ENCODE measurements at regions not wholly inside any gene's neighbourhood (a gene's known extent, or its start where the extent isn't known, plus 50 kb on each side); places are given as distances from the start of the nearest gene placed in this dataset.

DNA sequence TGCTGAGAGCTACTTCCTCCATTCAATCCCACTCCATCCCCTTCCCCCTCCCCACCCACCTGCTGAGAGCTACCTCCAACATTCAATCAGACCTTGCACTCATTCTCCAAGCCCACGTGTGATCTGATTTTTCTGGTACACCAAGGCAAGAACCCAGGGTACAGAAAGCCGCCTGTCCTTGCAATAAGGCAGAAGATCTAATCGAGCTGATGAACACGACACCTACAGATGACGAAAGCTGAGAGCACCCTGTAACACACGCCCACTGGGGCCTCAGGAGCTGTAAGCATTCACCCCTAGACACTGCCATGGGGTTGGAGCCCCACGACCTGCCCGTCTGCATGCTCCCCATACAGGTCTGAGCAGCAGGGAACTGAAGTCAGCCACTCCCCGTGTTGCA is 58.3 kb downstream of the TRIML1 start:
- DNase-seq = no peak

DNA sequence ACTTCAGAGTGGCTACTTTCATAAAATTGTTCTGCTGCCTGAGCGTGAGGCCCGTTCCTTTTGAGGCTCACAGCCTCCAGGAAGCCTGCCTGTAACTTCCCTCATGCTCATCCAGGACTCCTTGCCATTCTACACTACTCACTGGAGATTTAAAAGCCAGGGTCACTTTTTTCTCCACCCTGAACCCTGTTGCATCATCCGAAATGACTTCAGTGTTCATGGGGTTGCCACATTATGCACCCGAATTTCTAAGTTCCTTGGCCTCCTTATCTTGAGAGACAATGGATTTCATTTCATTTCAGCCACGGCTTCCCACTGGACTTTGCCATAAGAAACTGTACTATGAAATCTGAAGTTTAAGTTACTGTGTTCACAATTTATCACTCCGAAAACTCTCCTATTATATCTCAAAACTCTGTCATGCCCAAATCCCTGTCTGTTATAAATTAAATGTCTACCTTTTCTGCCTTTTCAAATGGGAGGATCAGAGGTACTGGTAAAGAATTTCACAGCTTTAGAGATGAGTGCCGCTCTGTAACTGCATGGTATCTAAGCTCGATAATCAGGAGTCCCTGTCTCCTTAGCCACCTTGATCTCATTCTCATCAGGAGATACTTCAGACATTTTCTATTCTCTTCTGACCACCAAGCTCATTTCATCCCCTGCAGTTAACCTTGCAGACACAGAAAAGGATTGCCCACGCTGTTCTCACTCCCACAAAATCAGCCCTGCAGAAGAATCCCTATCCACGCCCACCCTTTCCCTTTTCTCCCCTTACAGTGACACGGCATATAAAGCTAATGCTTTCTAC is 59.9 kb downstream of the TRIML1 start:
- DNase-seq = no peak

DNA sequence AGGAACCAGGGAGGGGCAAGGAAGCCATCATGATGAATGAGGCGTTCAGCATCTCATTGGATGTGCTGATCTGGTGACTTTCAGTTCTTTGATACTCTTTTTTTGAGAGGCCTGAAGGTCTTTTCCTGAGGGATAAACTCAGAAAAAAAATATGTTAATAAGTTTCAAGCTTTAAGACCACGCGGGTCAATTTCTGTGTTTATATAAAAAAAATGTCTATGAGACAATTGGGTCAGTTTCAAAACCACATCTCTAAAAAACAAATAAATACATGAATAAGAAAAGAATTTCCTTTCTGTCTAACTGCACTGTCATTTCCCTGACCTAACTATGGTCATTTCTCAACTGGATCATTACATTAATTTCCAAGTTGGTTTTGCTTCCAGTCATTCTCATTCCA is 62.6 kb downstream of the TRIML1 start:
- DNase-seq = no peak

DNA sequence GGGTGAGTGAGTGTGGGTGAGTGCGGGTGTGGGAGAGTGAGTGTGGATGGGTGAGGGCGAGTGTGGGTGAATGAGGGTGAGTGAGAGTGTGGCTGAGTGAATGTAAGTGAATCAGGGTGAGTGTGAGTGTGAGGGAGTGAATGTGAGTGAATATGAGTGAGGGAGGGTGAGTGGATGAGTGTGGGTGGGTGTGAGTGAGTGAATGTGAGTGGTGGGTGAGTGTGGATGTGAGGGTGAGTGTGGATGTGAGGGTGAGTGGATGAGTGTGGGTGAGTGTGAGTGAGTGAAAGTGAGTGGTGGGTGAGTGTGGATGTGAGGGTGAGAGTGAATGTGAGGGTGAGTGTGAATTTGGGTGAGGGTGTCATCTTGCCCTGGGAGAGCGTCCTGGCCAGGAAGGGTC is 67.5 kb downstream of the TRIML1 start:
- no peak for DNase-seq

DNA sequence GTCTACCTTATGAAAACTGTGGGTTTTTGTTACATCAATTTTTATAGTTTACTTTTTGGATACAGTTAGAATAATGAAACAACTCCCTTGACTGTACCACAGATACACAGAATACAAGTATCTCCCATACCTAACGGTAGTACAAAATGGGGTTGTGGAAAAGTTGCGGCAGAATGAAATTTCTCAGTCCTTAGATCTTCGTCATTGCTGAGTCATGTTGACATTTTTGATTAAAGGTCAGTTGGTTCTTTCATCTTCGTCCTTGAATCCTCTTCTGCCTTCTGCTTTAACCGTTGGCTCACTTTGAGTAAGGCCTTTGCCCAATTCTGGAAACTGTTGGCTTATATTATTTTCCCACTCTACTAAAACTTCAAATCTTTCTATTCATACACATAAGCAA is 75.6 kb downstream of the TRIML1 start:
- no peak for DNase-seq

DNA sequence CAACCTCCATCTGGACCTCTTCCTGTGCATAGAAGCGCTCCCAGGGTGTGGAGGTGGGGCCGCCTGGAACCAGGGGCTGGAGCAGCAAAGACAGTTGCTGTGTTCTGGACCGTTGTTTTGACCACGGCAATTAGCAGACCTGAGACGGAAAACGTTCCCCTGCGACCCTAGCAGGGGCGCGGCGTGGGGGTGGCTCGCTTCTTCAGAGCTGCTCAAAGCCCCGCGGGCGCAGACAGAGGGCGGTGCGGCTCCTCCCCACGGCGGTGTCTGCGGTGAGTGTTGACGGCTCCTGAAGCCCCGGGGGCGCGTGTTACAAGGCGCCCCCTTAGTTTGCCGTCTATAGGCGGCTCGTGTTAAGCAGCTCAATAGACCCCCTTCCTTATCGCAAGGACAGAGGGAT is 79.2 kb downstream of the TRIML1 start:
- no peak for DNase-seq

DNA sequence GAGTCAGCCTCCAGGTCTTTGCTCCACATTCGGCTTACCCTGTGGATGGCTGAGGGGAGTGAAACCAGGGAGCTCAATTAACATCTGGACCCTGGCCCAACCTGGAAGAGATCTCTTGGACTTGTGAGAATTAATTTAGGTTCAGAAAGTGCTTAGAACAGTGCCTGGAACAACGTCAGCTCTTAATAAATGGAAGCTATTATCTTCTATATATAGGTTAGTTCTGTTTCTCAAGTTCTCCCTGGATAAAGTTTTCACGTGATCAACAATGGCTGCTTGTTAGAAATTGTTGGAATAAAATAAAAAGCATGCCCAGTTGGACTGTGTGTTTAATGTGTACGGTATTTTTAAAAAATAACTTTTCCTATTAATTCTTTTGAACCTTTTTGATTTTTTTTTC is 80.8 kb downstream of the TRIML1 start:
- no peak for DNase-seq

DNA sequence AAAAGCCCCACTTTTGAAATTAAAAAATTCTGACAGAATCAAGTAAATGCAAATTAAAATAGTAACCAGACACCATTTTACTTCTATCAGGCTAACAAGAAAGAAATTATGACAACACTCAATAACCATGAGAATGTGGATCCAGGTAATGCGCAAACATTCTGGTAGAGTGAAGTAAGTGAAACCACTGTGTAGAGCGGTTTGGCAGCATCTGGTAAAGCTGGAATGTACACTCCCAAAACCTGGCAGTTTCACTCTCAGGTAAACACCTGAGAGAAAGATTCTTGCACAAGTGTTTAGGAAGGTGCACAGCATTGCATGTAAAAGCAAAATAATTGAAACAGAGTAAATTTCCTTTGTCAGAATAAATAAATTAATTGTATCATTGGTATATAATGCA is 81.8 kb downstream of the TRIML1 start:
- no peak for DNase-seq

DNA sequence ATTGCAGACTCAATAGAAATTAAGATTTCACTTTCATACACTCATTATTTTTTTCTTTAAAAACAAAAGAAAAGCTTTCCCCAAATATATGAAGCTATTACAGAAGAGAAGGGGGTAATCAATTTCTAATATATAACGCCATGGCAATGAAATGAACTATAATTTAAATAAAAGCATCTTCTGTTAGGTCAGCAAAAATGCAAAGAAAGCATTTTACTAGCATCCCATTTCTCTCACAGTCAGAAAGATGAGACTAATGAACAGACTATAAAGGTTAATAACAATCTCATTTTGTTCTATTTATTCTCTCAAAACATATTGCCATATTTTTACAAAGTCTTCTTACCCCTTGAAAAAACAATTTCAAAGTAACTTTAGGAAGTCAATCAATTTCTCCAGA is 89.0 kb downstream of the TRIML1 start:
- no peak for DNase-seq

DNA sequence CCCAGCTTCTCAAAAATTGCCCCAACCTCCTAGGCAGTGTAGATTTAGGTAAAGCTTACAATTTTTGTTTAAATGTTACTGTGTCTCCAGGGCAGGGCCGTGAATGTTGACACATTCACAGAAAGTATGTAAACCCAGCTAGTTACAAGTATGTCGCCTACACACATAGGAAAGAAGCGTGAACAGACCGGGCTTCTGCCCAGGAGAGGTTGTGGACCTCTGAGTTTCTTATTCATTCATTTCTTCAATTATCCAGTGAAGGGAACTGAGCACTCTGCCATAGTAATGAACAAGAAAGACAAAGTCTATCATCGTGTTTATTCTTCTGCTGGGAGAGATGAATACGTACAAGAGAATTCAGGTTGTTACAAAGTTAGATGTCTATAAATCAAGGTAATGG is 93.2 kb downstream of the TRIML1 start:
- DNase-seq = no peak

DNA sequence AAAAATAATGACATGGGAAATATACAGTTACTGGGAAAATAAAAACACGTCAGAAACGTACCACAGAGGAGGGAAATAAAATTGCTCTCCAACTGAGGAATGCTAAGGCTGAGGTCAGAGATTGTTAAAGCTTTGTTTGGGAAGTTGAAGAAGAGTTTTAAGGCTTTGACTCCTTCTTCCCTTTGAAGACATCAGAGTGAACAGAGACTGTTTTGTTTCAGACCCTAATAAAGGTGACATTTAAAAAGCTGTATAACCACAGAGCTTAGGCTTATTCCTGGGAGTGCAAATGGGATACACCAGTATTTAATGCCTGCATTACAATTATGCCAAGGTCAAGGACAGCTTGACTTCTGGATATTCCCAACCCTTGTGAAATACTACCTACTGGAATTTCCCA is 102.8 kb downstream of the TRIML1 start:
- no peak for DNase-seq

DNA sequence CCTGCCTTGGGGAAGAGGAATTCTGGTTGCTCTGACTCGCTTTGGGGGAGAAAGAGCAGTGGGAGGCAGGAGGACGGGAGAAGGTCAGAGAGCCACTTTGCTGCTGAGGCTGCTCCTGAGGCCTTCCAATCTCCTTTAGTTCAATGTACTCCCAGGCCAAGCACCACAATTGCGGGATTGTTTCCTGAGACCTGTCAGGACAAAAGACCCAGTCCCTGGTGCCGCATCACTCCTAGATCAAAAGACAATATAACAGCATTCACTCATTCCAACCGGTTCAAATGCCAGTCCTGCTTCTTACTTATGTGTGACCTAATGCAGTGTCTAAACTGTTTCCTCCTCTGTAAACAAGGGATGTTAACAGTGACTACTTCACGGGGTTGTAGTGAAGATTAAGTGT is 106.4 kb downstream of the TRIML1 start:
- no peak for DNase-seq

DNA sequence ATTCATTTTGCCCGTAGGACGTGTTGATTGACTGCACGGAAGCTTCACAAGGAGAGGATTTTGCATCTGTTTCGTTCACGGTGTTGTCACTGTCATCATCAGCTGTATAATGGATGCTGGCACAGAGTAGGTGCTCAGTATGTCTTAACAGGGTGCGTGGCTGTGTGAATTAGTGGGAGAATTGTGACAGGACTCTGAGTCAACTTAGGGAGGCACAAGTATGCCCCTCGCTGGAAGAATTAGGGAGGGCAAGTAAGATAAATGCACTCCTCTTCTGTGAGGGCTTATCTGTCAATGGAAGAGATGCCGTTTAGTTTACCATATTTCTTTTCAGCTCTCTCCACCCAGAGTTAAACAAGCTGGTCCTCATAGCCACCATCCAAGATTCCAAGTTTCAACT is 107.2 kb downstream of the TRIML1 start:
- DNase-seq = no peak

DNA sequence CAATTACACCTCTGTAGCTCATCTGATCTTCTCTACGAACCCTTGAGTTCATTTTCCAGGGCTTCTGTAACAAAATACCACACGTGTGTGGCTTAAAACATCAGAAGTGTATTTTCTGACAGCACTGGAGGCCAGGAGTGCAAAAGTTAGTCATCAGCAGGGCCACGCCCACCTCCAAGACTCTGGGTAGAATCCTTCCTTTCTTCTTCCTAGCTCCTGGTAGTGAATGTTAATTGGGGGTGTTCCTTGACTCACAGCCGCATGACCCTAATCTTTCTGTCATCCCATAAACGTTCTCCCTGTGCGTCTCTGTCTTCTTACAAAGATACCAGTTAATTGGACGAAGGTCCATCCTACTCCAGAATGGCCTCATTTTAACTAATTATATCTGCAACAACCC is 115.0 kb downstream of the TRIML1 start:
- no peak for DNase-seq

DNA sequence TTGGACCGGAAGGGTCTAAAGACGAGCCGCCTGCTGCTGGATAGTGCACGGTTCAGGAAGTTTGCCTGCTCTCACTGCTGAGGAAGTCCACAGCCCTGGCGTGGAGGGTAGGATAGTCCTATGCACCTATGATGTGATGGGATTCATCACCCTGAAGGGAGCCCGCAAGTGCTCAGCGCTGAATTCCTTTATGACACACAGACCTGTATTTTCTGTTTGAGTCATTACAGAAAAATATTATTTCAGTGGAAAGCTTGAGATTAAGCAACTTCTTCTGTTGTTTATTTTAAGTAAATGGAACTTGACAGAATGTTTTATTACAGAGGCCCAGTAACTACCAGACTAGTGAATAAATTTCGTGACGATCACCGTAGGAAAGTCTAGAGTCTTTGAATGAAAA is 123.2 kb downstream of the TRIML1 start:
- no peak for DNase-seq

DNA sequence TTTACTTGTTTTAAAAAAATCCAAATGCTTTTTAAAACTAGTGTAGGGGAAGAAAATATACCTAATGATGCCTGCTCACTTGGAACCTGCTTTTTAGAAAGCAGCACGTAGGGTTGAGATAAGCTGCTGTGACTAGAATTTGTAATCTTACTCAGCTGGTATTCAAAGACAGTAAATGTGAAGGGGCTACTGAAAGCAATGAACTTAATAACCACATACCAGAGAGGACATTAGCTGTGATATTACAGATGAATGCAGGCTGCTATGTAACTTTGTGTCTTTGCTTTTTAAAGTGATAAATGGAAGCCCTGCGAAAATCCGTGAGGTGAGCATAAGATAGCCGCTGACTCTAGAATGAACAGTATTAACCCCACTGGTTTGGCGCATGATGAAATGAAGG is 124.1 kb downstream of the TRIML1 start:
- DNase-seq = no peak

DNA sequence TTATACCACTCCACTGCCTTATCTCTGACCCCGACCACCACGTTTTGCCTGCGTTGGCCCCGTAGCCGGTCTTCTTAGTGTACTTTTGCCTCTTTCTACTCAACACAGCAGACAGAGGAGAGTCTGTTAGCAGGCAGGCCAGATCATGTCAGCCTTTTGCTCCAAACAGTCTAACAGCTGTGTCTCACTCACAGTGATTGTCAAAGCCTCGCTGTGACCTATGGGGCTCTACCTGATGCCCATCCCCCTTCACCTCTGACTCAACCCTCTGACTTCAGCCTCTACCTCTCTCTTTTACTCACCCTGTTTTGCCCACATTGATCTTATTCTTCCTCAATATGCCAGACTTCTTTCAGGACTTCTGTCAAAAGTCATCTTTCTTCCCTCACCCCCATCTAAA is 127.1 kb downstream of the TRIML1 start:
- no peak for DNase-seq

DNA sequence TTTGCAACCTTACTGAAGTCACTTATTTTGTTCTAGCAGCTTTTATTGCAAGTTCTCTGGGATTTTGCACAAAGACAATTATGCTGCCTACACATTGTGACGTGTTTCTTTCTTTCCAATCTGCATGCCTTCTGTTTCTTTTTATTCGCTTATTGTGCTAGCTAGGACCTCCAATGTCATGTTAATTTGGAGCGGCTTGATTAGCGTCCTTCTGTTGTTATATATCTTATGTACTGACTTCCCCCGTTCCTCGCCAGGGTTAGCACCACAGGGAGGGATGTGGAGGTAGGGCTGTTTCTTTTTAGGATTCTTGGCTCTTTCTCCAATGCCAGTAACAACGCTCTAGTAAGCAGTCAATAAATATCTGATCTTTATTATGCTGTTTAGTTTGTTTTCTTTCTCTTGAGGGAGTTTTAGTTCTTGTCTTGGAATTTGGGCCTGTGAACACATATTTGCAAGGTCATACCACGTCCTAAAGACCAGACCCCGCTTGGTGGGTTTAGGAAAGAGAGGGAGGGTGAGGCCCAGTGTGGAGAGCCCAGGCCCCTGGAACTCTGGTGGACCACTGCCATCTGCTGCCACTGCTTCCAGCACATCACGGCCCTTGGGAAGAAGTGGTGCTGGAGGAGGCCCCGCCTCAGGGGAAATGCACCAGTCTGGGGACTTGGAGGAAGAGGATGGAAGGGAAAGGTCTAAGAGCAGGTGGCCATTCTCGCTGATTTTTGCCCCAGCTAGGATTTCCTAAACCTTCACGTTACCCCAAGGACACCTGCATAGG is 129.1 kb downstream of the TRIML1 start:
- no peak for DNase-seq

DNA sequence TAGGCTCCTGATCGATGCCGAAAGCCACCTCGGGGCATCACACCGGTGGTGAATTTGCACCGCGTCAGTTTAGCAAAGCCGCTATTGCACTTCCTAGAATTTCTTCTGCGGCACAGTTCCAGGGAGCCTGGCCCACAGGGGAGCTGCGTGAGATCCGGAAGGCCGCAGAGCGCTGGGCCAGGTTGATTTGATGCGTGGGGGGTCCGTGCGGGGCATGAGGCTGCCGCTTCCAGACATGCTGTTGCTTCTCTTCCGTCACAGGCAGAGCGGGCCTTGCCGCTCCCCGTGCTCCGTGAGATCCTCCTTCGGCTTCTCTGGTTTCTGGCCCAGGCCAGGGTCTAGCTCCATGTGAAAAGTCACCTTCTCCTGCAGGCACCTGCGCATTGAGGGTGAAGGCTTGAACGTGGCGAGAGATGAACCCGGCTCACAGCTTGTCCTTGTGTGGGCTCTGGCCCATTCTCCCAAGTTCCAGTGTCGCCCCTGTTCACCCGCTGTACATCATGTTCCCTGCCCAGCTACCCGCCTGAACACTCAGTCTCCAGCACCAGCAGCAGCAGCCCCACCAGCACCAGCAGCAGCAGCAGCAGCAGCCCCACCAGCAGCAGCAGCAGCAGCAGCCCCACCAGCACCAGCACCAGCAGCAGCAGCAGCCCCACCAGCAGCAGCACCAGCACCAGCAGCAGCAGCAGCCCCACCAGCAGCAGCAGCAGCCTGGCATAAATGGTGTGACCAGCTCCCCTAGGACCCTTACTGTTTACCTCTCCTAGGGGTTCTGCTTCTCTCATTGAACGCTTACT is 131.2 kb downstream of the TRIML1 start:
- DNase-seq = no peak

DNA sequence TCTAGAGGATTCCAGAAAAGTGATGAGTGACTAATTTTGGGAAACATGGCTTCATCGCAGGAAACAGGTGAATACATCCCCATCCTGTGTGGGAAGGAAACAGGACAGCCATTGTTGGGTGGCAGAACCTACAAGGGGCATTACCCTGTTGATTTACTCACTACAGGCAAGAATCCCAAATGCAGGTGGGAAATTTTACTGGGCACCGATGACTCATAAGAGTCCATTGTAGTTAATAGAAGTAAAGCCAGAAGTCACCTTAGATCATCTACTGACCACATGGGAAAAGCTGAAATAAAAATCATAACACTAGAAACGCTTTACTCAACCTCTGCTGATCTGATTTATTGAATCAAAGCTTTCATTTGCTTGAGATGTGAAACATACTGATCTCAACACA is 136.4 kb downstream of the TRIML1 start:
- DNase-seq = no peak

DNA sequence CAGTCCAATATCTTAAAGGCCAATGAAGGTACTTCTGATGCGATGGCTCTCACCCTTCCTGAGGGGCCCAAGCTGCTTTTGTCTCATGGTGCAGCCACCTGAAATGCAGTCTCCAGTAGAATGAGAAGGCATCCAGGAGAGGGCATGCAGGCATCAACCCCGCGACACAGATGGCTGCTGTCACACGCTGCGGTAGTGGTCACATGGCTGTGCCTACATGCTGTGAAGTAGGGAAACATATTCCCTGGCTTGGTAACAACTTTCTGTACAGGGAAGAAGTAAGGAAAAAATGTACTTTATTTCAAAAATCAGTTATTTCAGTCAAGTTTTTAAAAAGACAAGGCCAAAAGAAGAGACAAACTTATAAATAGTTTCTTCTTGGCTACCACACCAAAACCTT is 139.9 kb downstream of the TRIML1 start:
- no peak for DNase-seq

DNA sequence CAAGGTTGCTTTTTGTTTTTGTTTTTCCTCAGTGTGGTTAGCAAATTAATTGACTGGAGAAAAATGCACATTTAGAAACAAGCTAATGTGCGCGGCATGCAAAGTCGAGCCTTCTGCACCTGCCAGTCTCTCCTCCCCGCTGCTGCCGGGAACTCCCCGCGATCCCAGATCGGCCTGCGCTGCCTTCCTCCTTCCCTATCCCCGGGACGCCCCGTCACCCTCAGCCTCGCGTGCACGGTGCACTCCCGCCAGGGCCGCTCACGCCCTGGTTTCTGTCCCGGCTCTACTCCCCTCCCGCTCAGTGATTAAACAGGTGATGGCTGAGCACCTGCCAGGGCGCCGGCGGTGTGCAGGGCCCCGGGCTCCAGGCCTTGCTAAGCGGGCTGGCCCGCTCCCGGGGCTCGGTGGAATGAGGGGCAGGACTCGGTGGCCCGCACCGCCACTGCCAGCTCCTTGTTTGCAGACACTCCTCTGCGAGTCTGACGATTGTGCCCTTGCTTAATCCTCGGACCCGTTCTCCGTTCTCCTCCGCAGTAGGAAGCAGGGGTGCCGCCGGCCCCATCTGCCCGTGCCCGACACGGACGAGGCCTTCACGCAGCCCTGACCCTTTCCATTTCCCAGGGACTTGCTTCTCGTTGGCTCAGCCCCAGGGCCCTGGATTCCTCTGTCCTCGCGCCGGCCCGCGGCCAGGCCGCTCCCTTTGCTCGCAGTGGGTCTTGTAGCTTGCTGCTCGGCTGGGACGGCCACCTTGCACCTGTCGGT is 143.4 kb downstream of the TRIML1 start:
- DNase-seq = peak; percentile 7
